ENCODE measurements at regions not wholly inside any gene's neighbourhood (a gene's known extent, or its start where the extent isn't known, plus 50 kb on each side); places are given as distances from the start of the nearest gene placed in this dataset.
"Not testable (repeated sequence)": the region's sequence is repeated elsewhere in the genome, so short reads cannot be mapped to it uniquely, and the experiment has no call there.

DNA sequence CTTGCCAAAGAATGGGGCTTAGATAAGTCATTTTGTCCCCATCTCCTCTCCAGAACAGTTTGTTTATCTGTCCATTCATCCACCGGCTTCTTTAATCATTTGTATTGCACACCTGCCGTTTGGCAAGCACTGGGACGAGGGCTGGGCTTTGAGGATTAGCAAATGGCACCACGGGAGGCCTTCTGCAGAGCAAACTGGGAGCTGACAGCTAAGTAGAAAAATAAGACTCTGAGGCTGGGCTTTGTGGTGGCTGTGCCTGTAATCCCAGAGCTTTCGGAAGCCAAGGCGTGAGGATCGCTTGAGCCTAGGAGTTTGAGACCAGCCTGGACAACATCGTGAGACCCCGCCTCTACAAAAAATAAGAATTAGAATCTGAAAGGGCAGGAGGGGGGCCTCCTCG lies 203.9 kb downstream of the NPIPB11 start:
- DNase-seq (ENCODE audit: low spot score), result peak; percentile 79
- BruUV-seq (replicated peaks); intact Hi-C loops (cut with micrococcal nuclease; ENCODE audit: unreplicated experiment): not testable (repeated sequence)

More for the DNA sequence above, 203.9 kb downstream of the NPIPB11 start:
- in situ Hi-C loops (cut with HindIII; ENCODE audit: extremely low pct_ligation_motif_present, low pct_unique_long_range_greater_than_20kb), result loop anchor here (25.0 kb wide), 1 partner anchor 90 kb away; no protein-coding TSS in a partner anchor
- Histone ChIP-seq H3K4me2 (ENCODE audit: low read depth, low read length) (peak overlapping the region; percentile 65), H3K4me1 (ENCODE audit: insufficient read depth, low read length) (peaks cover 38% of the 10 kb centered on the region), H3K27ac (ENCODE audit: extremely low read length, insufficient read depth, low read length) (peak overlapping the region; percentile 53), H3K9ac (ENCODE audit: insufficient read depth, low read depth, low read length) (0 out of 2 replicates have a peak overlapping the region, but pooled peaks have one; percentile 4)
- H3K9me3 ChIP-seq (ENCODE audit: low read length); H3K4me3 ChIP-seq (replicated peaks in 1 of 3; ENCODE audit: insufficient read depth in 1 of 3, low read depth in 2 of 3, low read length in 3 of 3); H2AFZ ChIP-seq (ENCODE audit: low read length); CTCF ChIA-PET (ENCODE audit: low intra/inter-chr PET ratio, low total read pairs); H3K79me2 ChIP-seq (ENCODE audit: insufficient read depth, low read length); POLR2A ChIA-PET; H3K27me3 ChIP-seq (ENCODE audit: control insufficient read depth in 1 of 2, insufficient read depth in 2 of 2, low read length in 2 of 2); H4K20me1 ChIP-seq (ENCODE audit: insufficient read depth, low read length); H3K36me3 ChIP-seq (replicated peaks in 1 of 2; ENCODE audit: control insufficient read depth in 1 of 2, insufficient read depth in 2 of 2, low read length in 2 of 2): not testable (repeated sequence)
- WGBS (ENCODE audit: low lambda C conversion rate), result 28% methylated on average over 10 of the region's 10 CpGs
- peak; percentile 70 for ATAC-seq
- TF ChIP-seq ZNF121 (CRISPR knock-in tag; IDR thresholded peaks at IDR 0.05) (peak; percentile 57), CEBPB (IDR thresholded peaks at IDR 0.05; ENCODE audit: borderline replicate concordance, low read depth, low read length) (0 out of 2 replicates have a peak, but pooled peaks have one; percentile 8)
- TF ChIP-seq, protein P1, sequence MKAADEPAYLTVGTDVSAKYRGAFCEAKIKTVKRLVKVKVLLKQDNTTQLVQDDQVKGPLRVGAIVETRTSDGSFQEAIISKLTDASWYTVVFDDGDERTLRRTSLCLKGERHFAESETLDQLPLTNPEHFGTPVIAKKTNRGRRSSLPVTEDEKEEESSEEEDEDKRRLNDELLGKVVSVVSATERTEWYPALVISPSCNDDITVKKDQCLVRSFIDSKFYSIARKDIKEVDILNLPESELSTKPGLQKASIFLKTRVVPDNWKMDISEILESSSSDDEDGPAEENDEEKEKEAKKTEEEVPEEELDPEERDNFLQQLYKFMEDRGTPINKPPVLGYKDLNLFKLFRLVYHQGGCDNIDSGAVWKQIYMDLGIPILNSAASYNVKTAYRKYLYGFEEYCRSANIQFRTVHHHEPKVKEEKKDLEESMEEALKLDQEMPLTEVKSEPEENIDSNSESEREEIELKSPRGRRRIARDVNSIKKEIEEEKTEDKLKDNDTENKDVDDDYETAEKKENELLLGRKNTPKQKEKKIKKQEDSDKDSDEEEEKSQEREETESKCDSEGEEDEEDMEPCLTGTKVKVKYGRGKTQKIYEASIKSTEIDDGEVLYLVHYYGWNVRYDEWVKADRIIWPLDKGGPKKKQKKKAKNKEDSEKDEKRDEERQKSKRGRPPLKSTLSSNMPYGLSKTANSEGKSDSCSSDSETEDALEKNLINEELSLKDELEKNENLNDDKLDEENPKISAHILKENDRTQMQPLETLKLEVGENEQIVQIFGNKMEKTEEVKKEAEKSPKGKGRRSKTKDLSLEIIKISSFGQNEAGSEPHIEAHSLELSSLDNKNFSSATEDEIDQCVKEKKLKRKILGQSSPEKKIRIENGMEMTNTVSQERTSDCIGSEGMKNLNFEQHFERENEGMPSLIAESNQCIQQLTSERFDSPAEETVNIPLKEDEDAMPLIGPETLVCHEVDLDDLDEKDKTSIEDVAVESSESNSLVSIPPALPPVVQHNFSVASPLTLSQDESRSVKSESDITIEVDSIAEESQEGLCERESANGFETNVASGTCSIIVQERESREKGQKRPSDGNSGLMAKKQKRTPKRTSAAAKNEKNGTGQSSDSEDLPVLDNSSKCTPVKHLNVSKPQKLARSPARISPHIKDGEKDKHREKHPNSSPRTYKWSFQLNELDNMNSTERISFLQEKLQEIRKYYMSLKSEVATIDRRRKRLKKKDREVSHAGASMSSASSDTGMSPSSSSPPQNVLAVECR (CRISPR knock-in tag; IDR thresholded peaks at IDR 0.05; ENCODE audit: borderline replicate concordance), result 0 out of 2 replicates have a peak, but pooled peaks have one; percentile 29
- FAIRE-seq, result peak; percentile 98

Data from HepG2 (cell line).